MM.1S (cell line): ENCODE measurements at regions not wholly inside any gene's neighbourhood (a gene's known extent, or its start where the extent isn't known, plus 50 kb on each side); places are given as distances from the start of the nearest gene placed in this dataset.

ENCODE experiments used
- CTCF ChIP-seq: fragments of 300-600 bp; sonication (generic); IDR thresholded peaks from 2 replicates; pipeline ENCODE4 v1.5.1; 2016; ENCODE audit warnings: antibody characterized with exemption, low read length, mixed read lengths
- EZH2 ChIP-seq: fragments of 300-600 bp; sonication (generic); optimal IDR thresholded peaks from 2 replicates; pipeline ENCODE3; 2017; ENCODE audit warnings: low read depth, mild to moderate bottlenecking, antibody characterized with exemption, low read length, mixed read lengths
- EZH2phosphoT487 ChIP-seq: fragments of 300-600 bp; sonication (generic); IDR thresholded peaks from 2 replicates; pipeline ENCODE4 v1.6.1; 2018; ENCODE audit warnings: antibody characterized with exemption, low read length

GRCh38 chr7:57370066-57370738, 79.8 kb upstream of the ZNF716 start:
- TF ChIP-seq EZH2 (no peak), CTCF (no peak), EZH2phosphoT487 (no peak)
